ENCODE measurements at regions not wholly inside any gene's neighbourhood (a gene's known extent, or its start where the extent isn't known, plus 50 kb on each side); places are given as distances from the start of the nearest gene placed in this dataset.

GRCh38 chr1:83503153-83503552 lies 495.8 kb downstream of the TTLL7 start:
- TF ChIP-seq, protein P1, sequence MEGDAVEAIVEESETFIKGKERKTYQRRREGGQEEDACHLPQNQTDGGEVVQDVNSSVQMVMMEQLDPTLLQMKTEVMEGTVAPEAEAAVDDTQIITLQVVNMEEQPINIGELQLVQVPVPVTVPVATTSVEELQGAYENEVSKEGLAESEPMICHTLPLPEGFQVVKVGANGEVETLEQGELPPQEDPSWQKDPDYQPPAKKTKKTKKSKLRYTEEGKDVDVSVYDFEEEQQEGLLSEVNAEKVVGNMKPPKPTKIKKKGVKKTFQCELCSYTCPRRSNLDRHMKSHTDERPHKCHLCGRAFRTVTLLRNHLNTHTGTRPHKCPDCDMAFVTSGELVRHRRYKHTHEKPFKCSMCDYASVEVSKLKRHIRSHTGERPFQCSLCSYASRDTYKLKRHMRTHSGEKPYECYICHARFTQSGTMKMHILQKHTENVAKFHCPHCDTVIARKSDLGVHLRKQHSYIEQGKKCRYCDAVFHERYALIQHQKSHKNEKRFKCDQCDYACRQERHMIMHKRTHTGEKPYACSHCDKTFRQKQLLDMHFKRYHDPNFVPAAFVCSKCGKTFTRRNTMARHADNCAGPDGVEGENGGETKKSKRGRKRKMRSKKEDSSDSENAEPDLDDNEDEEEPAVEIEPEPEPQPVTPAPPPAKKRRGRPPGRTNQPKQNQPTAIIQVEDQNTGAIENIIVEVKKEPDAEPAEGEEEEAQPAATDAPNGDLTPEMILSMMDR (IDR thresholded peaks at IDR 0.05 in 4 of 5, conservative IDR thresholded peaks at IDR 0.05 in 1 of 5), result no peak
- no peak for TF ChIP-seq POLR2A (IDR thresholded peaks at IDR 0.05)

Data from gastrocnemius medialis (tissue), 4 donors.